Astrocyte (in vitro differentiated cells and primary cell): ENCODE measurements at regions not wholly inside any gene's neighbourhood (a gene's known extent, or its start where the extent isn't known, plus 50 kb on each side); places are given as distances from the start of the nearest gene placed in this dataset.
A peak's percentile ranks its signal among the peaks of the same experiment; 100 is the strongest.

Source experiments
- DNase-seq: peaks from one replicate; pipeline ENCODE4 v3.0.0-alpha.2; 2010; ENCODE audit warnings: low read depth
- FAIRE-seq: peaks from 2 replicates; lab custom pipeline; 2011; peaks lifted over from hg19 to GRCh38; lab: Jason Lieb, UNC
- H2AFZ ChIP-seq: 2 replicates; pipeline ENCODE4 v1.6.0; 2012; ENCODE audit warnings: low read depth, low read length, inconsistent platforms
- H3K27ac ChIP-seq: 2 replicates; pipeline ENCODE4 v1.5.1; 2011; ENCODE audit warnings: low read depth, low read length, inconsistent platforms
- H3K27me3 ChIP-seq: 2 replicates; pipeline ENCODE4 v1.6.0; 2011; ENCODE audit warnings: low read length, inconsistent platforms; ENCODE audit not compliant: insufficient read depth
- H3K36me3 ChIP-seq: 2 replicates; pipeline ENCODE4 v1.5.1; 2011; ENCODE audit warnings: low read length, inconsistent platforms; ENCODE audit not compliant: insufficient read depth
- H3K4me1 ChIP-seq: 2 replicates; pipeline ENCODE4 v1.5.1; 2011; ENCODE audit warnings: low read length, inconsistent platforms; ENCODE audit not compliant: insufficient read depth
- H3K4me2 ChIP-seq: 2 replicates; pipeline ENCODE4 v1.6.0; 2012; ENCODE audit warnings: low read length, inconsistent platforms
- H3K4me3 ChIP-seq: 2 replicates; pipeline ENCODE4 v1.5.1; 2011; ENCODE audit warnings: low read depth, mild to moderate bottlenecking, low read length, inconsistent platforms; ENCODE audit not compliant: insufficient read depth
- H3K79me2 ChIP-seq: 2 replicates; pipeline ENCODE4 v1.6.0; 2012; ENCODE audit warnings: mild to moderate bottlenecking, low read length, inconsistent platforms; ENCODE audit not compliant: insufficient read depth
- H3K9ac ChIP-seq: 2 replicates; pipeline ENCODE4 v1.6.0; 2012; ENCODE audit warnings: mild to moderate bottlenecking, low read length, inconsistent platforms
- H3K9me3 ChIP-seq: 2 replicates; pipeline ENCODE4 v1.5.1; 2012; ENCODE audit warnings: low read depth, mild to moderate bottlenecking, low read length, inconsistent platforms; ENCODE audit not compliant: insufficient read depth
- H4K20me1 ChIP-seq: 2 replicates; pipeline ENCODE4 v1.6.0; 2012; ENCODE audit warnings: low read length, inconsistent platforms; ENCODE audit not compliant: insufficient read depth
- H3K27ac Mint-ChIP-seq: one replicate; pipeline ENCODE4 v1.8.0; 2021; ENCODE audit warnings: mild to moderate bottlenecking, mixed read lengths; ENCODE audit not compliant: unreplicated experiment
- H3K27me3 Mint-ChIP-seq: one replicate; pipeline ENCODE4 v1.8.0; 2021; ENCODE audit warnings: low read depth, mixed read lengths; ENCODE audit not compliant: unreplicated experiment
- H3K36me3 Mint-ChIP-seq: one replicate; pipeline ENCODE4 v1.8.0; 2021; ENCODE audit warnings: low read depth, mixed read lengths; ENCODE audit not compliant: unreplicated experiment
- H3K4me1 Mint-ChIP-seq: one replicate; pipeline ENCODE4 v1.8.0; 2021; ENCODE audit warnings: low read depth, mixed read lengths; ENCODE audit not compliant: unreplicated experiment
- H3K4me3 Mint-ChIP-seq: one replicate; pipeline ENCODE4 v1.8.0; 2021; ENCODE audit warnings: mild to moderate bottlenecking, moderate library complexity, mixed read lengths; ENCODE audit not compliant: unreplicated experiment
- H3K9me3 Mint-ChIP-seq: one replicate; pipeline ENCODE4 v1.8.0; 2021; ENCODE audit warnings: mild to moderate bottlenecking, mixed read lengths; ENCODE audit not compliant: unreplicated experiment
- CTCF ChIP-seq: IDR thresholded peaks from 2 replicates; pipeline ENCODE4 v1.5.1; 2011; ENCODE audit warnings: low read depth, mild to moderate bottlenecking, inconsistent platforms, low read length, moderate library complexity; ENCODE audit not compliant: insufficient read depth
- EZH2 ChIP-seq: IDR thresholded peaks from 2 replicates; pipeline ENCODE4 v1.6.1; 2012; ENCODE audit warnings: mild to moderate bottlenecking, low read length, inconsistent platforms; ENCODE audit not compliant: insufficient read depth

DNA sequence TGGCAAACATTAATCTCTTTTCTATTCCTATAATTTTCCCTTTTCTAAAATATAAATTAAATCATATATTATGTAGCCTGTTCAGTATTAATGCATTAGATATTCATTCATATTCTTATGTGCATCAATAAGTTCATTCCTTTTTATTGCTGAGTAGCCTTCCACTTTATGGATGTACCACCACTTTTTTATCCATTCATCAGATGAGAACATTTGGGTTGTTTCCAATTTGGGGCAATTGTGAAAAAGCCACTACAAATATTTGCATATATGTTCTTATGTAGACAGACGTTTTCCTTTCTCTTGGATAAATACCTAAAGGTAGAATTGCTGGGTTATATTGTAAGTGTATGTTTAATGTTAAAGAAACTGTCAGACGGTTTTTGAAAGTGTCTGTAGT is 79.4 kb upstream of the MAPK10 start:
- H4K20me1 ChIP-seq: no peaks in the 10 kb centered on the region
- H3K9me3 ChIP-seq: no peaks in the 10 kb centered on the region
- no peaks in the 10 kb centered on the region for H3K36me3 ChIP-seq
- no peak for DNase-seq
- no peak overlapping the region for H3K4me3 ChIP-seq
- Mint-ChIP-seq H3K27me3 (no peaks in the 10 kb centered on the region), H3K9me3 (no peaks in the 10 kb centered on the region), H3K4me3 (no peak overlapping the region), H3K27ac (no peak overlapping the region), H3K36me3 (no peaks in the 10 kb centered on the region), H3K4me1 (peaks cover 12% of the 10 kb centered on the region)
- H3K9ac ChIP-seq: no peak overlapping the region
- no peak overlapping the region for H2AFZ ChIP-seq
- no peak overlapping the region for H3K4me2 ChIP-seq
- TF ChIP-seq EZH2 (no peak), CTCF (no peak)
- H3K79me2 ChIP-seq: no peaks in the 10 kb centered on the region
- H3K4me1 ChIP-seq: no peaks in the 10 kb centered on the region
- no peak for FAIRE-seq
- no peak overlapping the region for H3K27ac ChIP-seq
- H3K27me3 ChIP-seq: no peaks in the 10 kb centered on the region

DNA sequence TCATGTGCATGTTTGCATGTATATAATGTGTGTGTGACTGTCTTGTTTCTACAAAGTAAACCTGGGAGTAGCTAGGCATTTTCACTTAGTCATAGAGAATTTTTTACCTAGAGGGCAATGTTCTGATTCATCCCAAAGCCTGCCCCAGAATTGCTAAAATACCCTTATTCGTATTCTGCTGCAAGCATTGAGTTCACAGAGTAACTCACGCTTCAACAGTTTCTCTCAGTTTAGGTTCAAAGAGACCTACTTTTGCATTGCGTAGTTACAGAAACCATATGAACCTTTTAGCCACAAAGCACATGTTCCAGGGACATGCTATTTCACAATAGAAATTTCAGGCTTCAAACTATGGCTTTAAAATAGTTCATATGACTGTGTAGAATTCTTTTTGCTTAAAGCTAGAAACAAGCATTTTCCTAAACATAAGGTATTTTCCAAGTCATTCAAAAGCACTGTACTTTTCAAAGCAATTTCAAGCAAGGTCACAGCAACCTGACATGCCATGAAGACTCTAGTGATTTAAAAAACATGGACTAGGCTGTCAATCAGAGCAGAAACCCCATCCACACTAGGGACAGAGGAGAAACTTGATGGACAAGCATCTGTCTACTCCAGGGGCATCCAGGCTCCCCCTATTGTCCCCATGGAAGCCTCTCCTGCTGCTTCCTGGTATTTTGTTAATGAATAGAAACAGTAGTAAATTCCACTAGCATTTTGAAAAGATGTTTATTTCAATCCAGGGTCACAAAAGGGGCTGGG is 81.5 kb upstream of the MAPK10 start:
- no peaks in the 10 kb centered on the region for H3K36me3 Mint-ChIP-seq
- Histone ChIP-seq H3K4me1 (no peaks in the 10 kb centered on the region), H3K36me3 (no peaks in the 10 kb centered on the region), H2AFZ (no peak overlapping the region), H3K4me3 (no peak overlapping the region), H3K79me2 (no peaks in the 10 kb centered on the region), H3K9me3 (no peaks in the 10 kb centered on the region), H3K27me3 (no peaks in the 10 kb centered on the region), H3K9ac (no peak overlapping the region), H4K20me1 (no peaks in the 10 kb centered on the region), H3K27ac (no peak overlapping the region), H3K4me2 (peak overlapping the region; percentile 32)
- TF ChIP-seq EZH2: no peak
- TF ChIP-seq CTCF: no peak
- H3K27ac Mint-ChIP-seq: peak overlapping the region; percentile 6
- peaks cover 12% of the 10 kb centered on the region for H3K4me1 Mint-ChIP-seq
- H3K9me3 Mint-ChIP-seq: no peaks in the 10 kb centered on the region
- no peaks in the 10 kb centered on the region for H3K27me3 Mint-ChIP-seq
- no peak for FAIRE-seq
- H3K4me3 Mint-ChIP-seq: no peak overlapping the region
- DNase-seq: peak; percentile 49

GRCh38 chr4:86442881-86443280 is 83.0 kb upstream of the MAPK10 start:
- H3K27ac Mint-ChIP-seq: no peak overlapping the region
- no peak overlapping the region for H3K9ac ChIP-seq
- H3K27me3 ChIP-seq: no peaks in the 10 kb centered on the region
- no peak overlapping the region for H3K4me3 ChIP-seq
- H4K20me1 ChIP-seq: no peaks in the 10 kb centered on the region
- no peak for TF ChIP-seq CTCF
- TF ChIP-seq EZH2: no peak
- H3K27ac ChIP-seq: no peak overlapping the region
- H3K9me3 ChIP-seq: no peaks in the 10 kb centered on the region
- no peak overlapping the region for H3K4me3 Mint-ChIP-seq
- H2AFZ ChIP-seq: no peak overlapping the region
- DNase-seq: no peak
- H3K36me3 ChIP-seq: no peaks in the 10 kb centered on the region
- no peaks in the 10 kb centered on the region for H3K4me1 ChIP-seq
- FAIRE-seq: no peak
- H3K36me3 Mint-ChIP-seq: no peaks in the 10 kb centered on the region
- H3K4me1 Mint-ChIP-seq: peaks cover 12% of the 10 kb centered on the region
- no peaks in the 10 kb centered on the region for H3K79me2 ChIP-seq
- no peaks in the 10 kb centered on the region for H3K9me3 Mint-ChIP-seq
- no peak overlapping the region for H3K4me2 ChIP-seq
- H3K27me3 Mint-ChIP-seq: no peaks in the 10 kb centered on the region
